H1 (cell line): ENCODE measurements at regions not wholly inside any gene's neighbourhood (a gene's known extent, or its start where the extent isn't known, plus 50 kb on each side); places are given as distances from the start of the nearest gene placed in this dataset.

Experiments
- EGR1 ChIP-seq: IDR thresholded peaks from 2 replicates; pipeline ENCODE4 v1.6.1; 2011; ENCODE audit warnings: low read depth, low read length, borderline replicate concordance
- SIN3A ChIP-seq, 2 experiments: IDR thresholded peaks in 1 of 2; conservative IDR thresholded peaks in 1 of 2; 2 replicates each; pipeline ENCODE4 v1.6.1; 2011 to 2012; ENCODE audit warnings: low read length in 2 of 2, improper control_type of control experiment in 1 of 2, low read depth in 1 of 2, mild to moderate bottlenecking in 1 of 2
- SUZ12 ChIP-seq: fragments of 200-600 bp; sonication (generic); IDR thresholded peaks from 2 replicates; pipeline ENCODE4 v1.6.1; 2012; ENCODE audit warnings: mild to moderate bottlenecking, inconsistent platforms, low read length, moderate library complexity, mixed read lengths

GRCh38 chr4:181508601-181509000 is 734.6 kb upstream of the TENM3 start (continued):
- TF ChIP-seq SUZ12 (no peak), SIN3A (conservative IDR thresholded peaks at IDR 0.05 in 1 of 2, IDR thresholded peaks at IDR 0.05 in 1 of 2; ENCODE audit: low read depth in 1 of 2, low read length in 2 of 2) (no peak), EGR1 (no peak)
